ENCODE measurements at regions not wholly inside any gene's neighbourhood (a gene's known extent, or its start where the extent isn't known, plus 50 kb on each side); places are given as distances from the start of the nearest gene placed in this dataset.

- Histone ChIP-seq H3K4me3 (ENCODE audit: low read length) (no peak overlapping the region), H3K27ac (ENCODE audit: low read depth, low read length) (no peak overlapping the region), H3K4me2 (ENCODE audit: low read length) (no peak overlapping the region), H3K36me3 (ENCODE audit: control insufficient read depth, low read length) (no peaks in the 10 kb centered on the region), H3K4me1 (ENCODE audit: control insufficient read depth, low read length) (no peaks in the 10 kb centered on the region), H3K79me2 (ENCODE audit: control insufficient read depth, low read length) (no peaks in the 10 kb centered on the region), H3K9me3 (ENCODE audit: control insufficient read depth, insufficient read depth, low read length) (no peaks in the 10 kb centered on the region), H3F3A (ENCODE audit: control insufficient read depth, insufficient read depth) (no peaks in the 10 kb centered on the region), H4K20me1 (ENCODE audit: control insufficient read depth, insufficient read depth, low read depth, low read length) (no peaks in the 10 kb centered on the region), H3K27me3 (ENCODE audit: control insufficient read depth, low read length) (no peaks in the 10 kb centered on the region), H3K9me2 (replicated peaks; ENCODE audit: control insufficient read depth, low read length) (no peaks in the 10 kb centered on the region)
- TF ChIP-seq EZH2phosphoT487 (IDR thresholded peaks at IDR 0.05; ENCODE audit: borderline replicate concordance, low read length) (no peak), CTCF (IDR thresholded peaks at IDR 0.05; ENCODE audit: low read depth, low read length, poor library complexity, severe bottlenecking) (no peak)
These were observed 174.2 kb upstream of the C9orf72 start for GRCh38 chr9:27747450-27747849.

- Histone ChIP-seq H3K4me1 (ENCODE audit: control insufficient read depth, low read length) (no peaks in the 10 kb centered on the region), H3K36me3 (ENCODE audit: control insufficient read depth, low read length) (no peaks in the 10 kb centered on the region), H3K79me2 (ENCODE audit: control insufficient read depth, low read length) (no peaks in the 10 kb centered on the region), H3K4me3 (ENCODE audit: low read length) (no peak overlapping the region), H3K27me3 (ENCODE audit: control insufficient read depth, low read length) (no peaks in the 10 kb centered on the region), H3F3A (ENCODE audit: control insufficient read depth, insufficient read depth) (no peaks in the 10 kb centered on the region), H3K4me2 (ENCODE audit: low read length) (no peak overlapping the region), H3K9me3 (ENCODE audit: control insufficient read depth, insufficient read depth, low read length) (no peaks in the 10 kb centered on the region), H4K20me1 (ENCODE audit: control insufficient read depth, insufficient read depth, low read depth, low read length) (no peaks in the 10 kb centered on the region), H3K9me2 (replicated peaks; ENCODE audit: control insufficient read depth, low read length) (no peaks in the 10 kb centered on the region), H3K27ac (ENCODE audit: low read depth, low read length) (no peak overlapping the region)
- TF ChIP-seq CTCF (IDR thresholded peaks at IDR 0.05; ENCODE audit: low read depth, low read length, poor library complexity, severe bottlenecking), result no peak
- TF ChIP-seq EZH2phosphoT487 (IDR thresholded peaks at IDR 0.05; ENCODE audit: borderline replicate concordance, low read length), result no peak
These were observed 176.6 kb upstream of the C9orf72 start for GRCh38 chr9:27749838-27750237.

GRCh38 chr9:27750566-27750965 lies 177.3 kb upstream of the C9orf72 start:
- no peaks in the 10 kb centered on the region for H3K27me3 ChIP-seq (ENCODE audit: control insufficient read depth, low read length)
- no peaks in the 10 kb centered on the region for H3K4me1 ChIP-seq (ENCODE audit: control insufficient read depth, low read length)
- no peaks in the 10 kb centered on the region for H4K20me1 ChIP-seq (ENCODE audit: control insufficient read depth, insufficient read depth, low read depth, low read length)
- H3F3A ChIP-seq (ENCODE audit: control insufficient read depth, insufficient read depth), result no peaks in the 10 kb centered on the region
- H3K9me3 ChIP-seq (ENCODE audit: control insufficient read depth, insufficient read depth, low read length), result no peaks in the 10 kb centered on the region
- TF ChIP-seq EZH2phosphoT487 (IDR thresholded peaks at IDR 0.05; ENCODE audit: borderline replicate concordance, low read length), result no peak
- TF ChIP-seq CTCF (IDR thresholded peaks at IDR 0.05; ENCODE audit: low read depth, low read length, poor library complexity, severe bottlenecking), result no peak
- H3K79me2 ChIP-seq (ENCODE audit: control insufficient read depth, low read length), result no peaks in the 10 kb centered on the region
- H3K4me3 ChIP-seq (ENCODE audit: low read length), result no peak overlapping the region
- no peak overlapping the region for H3K4me2 ChIP-seq (ENCODE audit: low read length)
- no peak overlapping the region for H3K27ac ChIP-seq (ENCODE audit: low read depth, low read length)
- H3K36me3 ChIP-seq (ENCODE audit: control insufficient read depth, low read length), result no peaks in the 10 kb centered on the region
- H3K9me2 ChIP-seq (replicated peaks; ENCODE audit: control insufficient read depth, low read length), result no peaks in the 10 kb centered on the region

GRCh38 chr9:27752069-27752468 lies 178.8 kb upstream of the C9orf72 start:
- no peak overlapping the region for H3K4me2 ChIP-seq (ENCODE audit: low read length)
- H3K4me1 ChIP-seq (ENCODE audit: control insufficient read depth, low read length), result no peaks in the 10 kb centered on the region
- H4K20me1 ChIP-seq (ENCODE audit: control insufficient read depth, insufficient read depth, low read depth, low read length), result no peaks in the 10 kb centered on the region
- H3K4me3 ChIP-seq (ENCODE audit: low read length), result no peak overlapping the region
- H3K79me2 ChIP-seq (ENCODE audit: control insufficient read depth, low read length), result no peaks in the 10 kb centered on the region
- no peak overlapping the region for H3K27ac ChIP-seq (ENCODE audit: low read depth, low read length)
- TF ChIP-seq CTCF (IDR thresholded peaks at IDR 0.05; ENCODE audit: low read depth, low read length, poor library complexity, severe bottlenecking) (no peak), EZH2phosphoT487 (IDR thresholded peaks at IDR 0.05; ENCODE audit: borderline replicate concordance, low read length) (no peak)
- no peaks in the 10 kb centered on the region for H3K9me3 ChIP-seq (ENCODE audit: control insufficient read depth, insufficient read depth, low read length)
- no peaks in the 10 kb centered on the region for H3F3A ChIP-seq (ENCODE audit: control insufficient read depth, insufficient read depth)
- H3K27me3 ChIP-seq (ENCODE audit: control insufficient read depth, low read length), result no peaks in the 10 kb centered on the region
- H3K9me2 ChIP-seq (replicated peaks; ENCODE audit: control insufficient read depth, low read length), result no peaks in the 10 kb centered on the region
- H3K36me3 ChIP-seq (ENCODE audit: control insufficient read depth, low read length), result no peaks in the 10 kb centered on the region

Data from DOHH2 (cell line).